MM.1S (cell line): ENCODE measurements at regions not wholly inside any gene's neighbourhood (a gene's known extent, or its start where the extent isn't known, plus 50 kb on each side); places are given as distances from the start of the nearest gene placed in this dataset.

ENCODE experiments used
- DNase-seq: peaks from one replicate; pipeline ENCODE4 v3.0.0-alpha.2; 2015
- H2AFZ ChIP-seq: fragments of 300-600 bp; sonication (generic); 2 replicates; pipeline ENCODE4 v1.6.0; 2016; ENCODE audit warnings: antibody characterized with exemption, low read length
- H3F3A ChIP-seq: fragments of 300-600 bp; sonication (generic); 2 replicates; pipeline ENCODE4 v1.6.1; 2016; ENCODE audit warnings: mild to moderate bottlenecking, antibody characterized with exemption, low read length, moderate library complexity, mixed read lengths; ENCODE audit not compliant: insufficient read depth
- H3K27ac ChIP-seq: fragments of 300-600 bp; sonication (generic); 2 replicates; pipeline ENCODE4 v1.5.1; 2016; ENCODE audit warnings: mild to moderate bottlenecking, low read length
- H3K27me3 ChIP-seq: fragments of 300-600 bp; sonication (generic); replicated peaks from 2 replicates; pipeline ENCODE4 v1.6.0; 2016; ENCODE audit warnings: low read length; ENCODE audit not compliant: insufficient read depth
- H3K36me3 ChIP-seq: fragments of 300-600 bp; sonication (generic); replicated peaks from 2 replicates; pipeline ENCODE4 v1.6.1; 2016; ENCODE audit warnings: mild to moderate bottlenecking, low read length, mixed read lengths; ENCODE audit not compliant: insufficient read depth
- H3K4me1 ChIP-seq: fragments of 300-600 bp; sonication (generic); 2 replicates; pipeline ENCODE4 v1.6.1; 2016; ENCODE audit warnings: low read length, mixed read lengths
- H3K4me2 ChIP-seq: fragments of 300-600 bp; sonication (generic); 2 replicates; pipeline ENCODE4 v1.6.0; 2016; ENCODE audit warnings: low read depth, low read length
- H3K4me3 ChIP-seq: fragments of 300-600 bp; sonication (generic); 2 replicates; pipeline ENCODE4 v1.5.1; 2016; ENCODE audit warnings: low read length, mixed read lengths
- H3K79me2 ChIP-seq: fragments of 300-600 bp; sonication (generic); 2 replicates; pipeline ENCODE4 v1.6.1; 2016; ENCODE audit warnings: mixed run types, low read length, mixed read lengths
- H3K9ac ChIP-seq: fragments of 300-600 bp; sonication (generic); 2 replicates; pipeline ENCODE4 v1.6.1; 2016; ENCODE audit warnings: low read length, mixed read lengths
- H3K9me2 ChIP-seq: fragments of 300-600 bp; sonication (generic); replicated peaks from 2 replicates; pipeline ENCODE4 v1.6.1; 2016; ENCODE audit warnings: mild to moderate bottlenecking, low read length, mixed read lengths; ENCODE audit not compliant: insufficient read depth
- H3K9me3 ChIP-seq: fragments of 300-600 bp; sonication (generic); replicated peaks from 2 replicates; pipeline ENCODE4 v1.6.1; 2016; ENCODE audit warnings: mild to moderate bottlenecking, low read length, mixed read lengths; ENCODE audit not compliant: insufficient read depth
- H4K20me1 ChIP-seq: fragments of 300-600 bp; sonication (generic); 2 replicates; pipeline ENCODE4 v1.6.1; 2016; ENCODE audit warnings: mild to moderate bottlenecking, low read length, moderate library complexity, mixed read lengths; ENCODE audit not compliant: insufficient read depth
- CTCF ChIP-seq: fragments of 300-600 bp; sonication (generic); IDR thresholded peaks from 2 replicates; pipeline ENCODE4 v1.5.1; 2016; ENCODE audit warnings: antibody characterized with exemption, low read length, mixed read lengths
- EZH2 ChIP-seq: fragments of 300-600 bp; sonication (generic); optimal IDR thresholded peaks from 2 replicates; pipeline ENCODE3; 2017; ENCODE audit warnings: low read depth, mild to moderate bottlenecking, antibody characterized with exemption, low read length, mixed read lengths
- EZH2phosphoT487 ChIP-seq: fragments of 300-600 bp; sonication (generic); IDR thresholded peaks from 2 replicates; pipeline ENCODE4 v1.6.1; 2018; ENCODE audit warnings: antibody characterized with exemption, low read length

GRCh38 chr6:103409475-103409874 is 1450.2 kb downstream of the HACE1 start:
- no peaks in the 10 kb centered on the region for H3F3A ChIP-seq
- no peaks in the 10 kb centered on the region for H3K4me1 ChIP-seq
- H4K20me1 ChIP-seq = no peaks in the 10 kb centered on the region
- no peak overlapping the region for H2AFZ ChIP-seq
- no peaks in the 10 kb centered on the region for H3K79me2 ChIP-seq
- H3K36me3 ChIP-seq = no peaks in the 10 kb centered on the region
- no peaks in the 10 kb centered on the region for H3K9me3 ChIP-seq
- no peaks in the 10 kb centered on the region for H3K27me3 ChIP-seq
- no peak for DNase-seq
- no peak overlapping the region for H3K4me2 ChIP-seq
- no peak for TF ChIP-seq EZH2phosphoT487
- no peak for TF ChIP-seq EZH2
- TF ChIP-seq CTCF = no peak
- no peaks in the 10 kb centered on the region for H3K9me2 ChIP-seq
- no peak overlapping the region for H3K9ac ChIP-seq
- no peak overlapping the region for H3K4me3 ChIP-seq
- no peak overlapping the region for H3K27ac ChIP-seq

DNA sequence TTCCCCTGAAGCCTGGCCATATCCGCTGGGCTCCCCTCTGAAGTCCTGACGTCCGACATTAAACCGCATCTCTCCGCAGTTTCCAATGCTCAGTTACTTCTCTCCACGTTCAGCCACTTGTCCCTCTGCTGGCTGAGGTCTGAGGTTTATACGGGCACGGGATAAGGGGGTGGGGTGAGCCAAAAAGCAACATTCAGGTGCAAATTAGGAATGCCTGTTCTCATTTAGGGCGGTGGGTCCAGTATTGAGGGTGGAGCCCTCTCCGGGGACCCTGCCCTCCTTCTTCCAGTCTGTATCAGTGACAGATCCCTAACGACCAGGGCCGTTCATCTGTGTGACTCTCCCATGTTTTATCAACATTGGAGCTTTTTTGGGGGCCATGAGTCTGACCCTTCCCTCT is 1454.4 kb downstream of the HACE1 start:
- Histone ChIP-seq H3K4me2 (no peak overlapping the region), H2AFZ (no peak overlapping the region), H3F3A (no peaks in the 10 kb centered on the region), H3K27ac (no peak overlapping the region), H3K9me2 (no peaks in the 10 kb centered on the region), H3K9me3 (no peaks in the 10 kb centered on the region), H3K79me2 (no peaks in the 10 kb centered on the region), H3K9ac (no peak overlapping the region), H3K36me3 (no peaks in the 10 kb centered on the region), H4K20me1 (no peaks in the 10 kb centered on the region), H3K4me3 (no peak overlapping the region), H3K27me3 (no peaks in the 10 kb centered on the region), H3K4me1 (no peaks in the 10 kb centered on the region)
- DNase-seq = no peak
- TF ChIP-seq EZH2phosphoT487 (no peak), CTCF (no peak), EZH2 (no peak)

DNA sequence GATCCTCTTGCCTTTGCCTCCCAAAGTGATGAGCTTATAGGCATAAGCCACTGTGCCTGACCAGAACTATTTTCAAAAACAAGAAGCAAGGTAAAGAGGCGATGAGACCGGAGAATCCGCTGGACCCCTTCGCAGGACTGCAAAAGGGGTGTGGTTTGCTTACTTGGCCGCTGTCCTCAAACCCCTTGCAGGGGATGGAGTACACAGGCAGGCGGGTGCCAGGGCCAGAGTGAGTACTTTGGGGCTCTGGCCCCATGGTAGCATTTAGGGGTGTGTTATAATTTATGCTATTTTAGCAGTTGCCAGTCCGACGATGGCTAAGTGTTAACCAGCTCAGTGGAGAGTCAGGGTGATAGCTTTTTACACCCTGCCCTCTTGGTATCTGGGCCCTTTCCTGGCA is 1454.9 kb downstream of the HACE1 start:
- H3K36me3 ChIP-seq = no peaks in the 10 kb centered on the region
- H3K4me3 ChIP-seq = no peak overlapping the region
- H3K9ac ChIP-seq = no peak overlapping the region
- no peaks in the 10 kb centered on the region for H3F3A ChIP-seq
- no peaks in the 10 kb centered on the region for H3K27me3 ChIP-seq
- TF ChIP-seq CTCF = no peak
- TF ChIP-seq EZH2phosphoT487 = no peak
- no peak for TF ChIP-seq EZH2
- H3K79me2 ChIP-seq = no peaks in the 10 kb centered on the region
- H4K20me1 ChIP-seq = no peaks in the 10 kb centered on the region
- H3K4me2 ChIP-seq = no peak overlapping the region
- H3K4me1 ChIP-seq = no peaks in the 10 kb centered on the region
- H3K9me3 ChIP-seq = no peaks in the 10 kb centered on the region
- no peak for DNase-seq
- no peaks in the 10 kb centered on the region for H3K9me2 ChIP-seq
- H3K27ac ChIP-seq = no peak overlapping the region
- H2AFZ ChIP-seq = no peak overlapping the region

DNA sequence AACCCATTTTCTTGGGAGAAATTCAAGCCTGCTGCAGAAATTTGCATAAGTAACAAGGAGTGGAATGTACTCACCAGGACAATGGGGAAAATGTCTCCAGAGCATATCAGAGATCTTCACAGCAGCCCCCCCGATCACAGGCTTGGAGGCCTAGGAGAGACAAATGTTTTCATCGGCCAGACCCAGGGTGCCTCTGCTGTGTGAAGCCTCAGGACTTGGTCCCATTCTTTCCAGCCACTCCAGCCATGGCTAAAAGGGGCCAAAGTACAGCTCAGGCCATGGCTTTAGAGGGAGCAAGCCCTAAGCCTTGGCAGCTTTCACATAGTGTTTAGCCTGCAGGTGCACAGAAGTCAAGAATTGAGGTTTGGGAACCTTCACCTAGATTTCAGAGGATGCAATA is 1463.0 kb downstream of the HACE1 start:
- TF ChIP-seq EZH2phosphoT487 (no peak), CTCF (no peak), EZH2 (no peak)

More for the DNA sequence above, 1463.0 kb downstream of the HACE1 start:
- Histone ChIP-seq H3K4me3 (no peak overlapping the region), H3K9me3 (no peaks in the 10 kb centered on the region), H3K79me2 (no peaks in the 10 kb centered on the region), H3K36me3 (no peaks in the 10 kb centered on the region), H3K4me2 (no peak overlapping the region), H3K9ac (no peak overlapping the region), H3K27ac (no peak overlapping the region), H3F3A (no peaks in the 10 kb centered on the region), H3K9me2 (no peaks in the 10 kb centered on the region; the same call in 1 of the 2 replicates), H2AFZ (no peak overlapping the region), H4K20me1 (no peaks in the 10 kb centered on the region), H3K27me3 (no peaks in the 10 kb centered on the region), H3K4me1 (no peaks in the 10 kb centered on the region)
- no peak for DNase-seq
